ENCODE measurements at regions not wholly inside any gene's neighbourhood (a gene's known extent, or its start where the extent isn't known, plus 50 kb on each side); places are given as distances from the start of the nearest gene placed in this dataset.

GRCh38 chr7:67377939-67378862 lies 381.6 kb downstream of the TYW1 start:
- TF ChIP-seq ZNF324 (tag by site-specific recombination; IDR thresholded peaks at IDR 0.05) = no peak
- no peak for TF ChIP-seq MYNN (tag by site-specific recombination; IDR thresholded peaks at IDR 0.05; ENCODE audit: borderline replicate concordance)
- TF ChIP-seq ZXDB (tag by site-specific recombination; IDR thresholded peaks at IDR 0.05) = no peak
- TF ChIP-seq ZNF362 (tag by site-specific recombination; IDR thresholded peaks at IDR 0.05) = no peak

All from HEK293 (cell line).